Glomerular visceral epithelial cell (primary cell): ENCODE measurements at regions not wholly inside any gene's neighbourhood (a gene's known extent, or its start where the extent isn't known, plus 50 kb on each side); places are given as distances from the start of the nearest gene placed in this dataset.

Experiments used
- DNase-seq: peaks from one replicate; pipeline ENCODE4 v3.0.0-alpha.2; 2016; ENCODE audit errors: extremely low spot score

- no peak for DNase-seq
Observed at GRCh38 chr5:96072138-96072790, 110.6 kb upstream of the ELL2 start.

DNA sequence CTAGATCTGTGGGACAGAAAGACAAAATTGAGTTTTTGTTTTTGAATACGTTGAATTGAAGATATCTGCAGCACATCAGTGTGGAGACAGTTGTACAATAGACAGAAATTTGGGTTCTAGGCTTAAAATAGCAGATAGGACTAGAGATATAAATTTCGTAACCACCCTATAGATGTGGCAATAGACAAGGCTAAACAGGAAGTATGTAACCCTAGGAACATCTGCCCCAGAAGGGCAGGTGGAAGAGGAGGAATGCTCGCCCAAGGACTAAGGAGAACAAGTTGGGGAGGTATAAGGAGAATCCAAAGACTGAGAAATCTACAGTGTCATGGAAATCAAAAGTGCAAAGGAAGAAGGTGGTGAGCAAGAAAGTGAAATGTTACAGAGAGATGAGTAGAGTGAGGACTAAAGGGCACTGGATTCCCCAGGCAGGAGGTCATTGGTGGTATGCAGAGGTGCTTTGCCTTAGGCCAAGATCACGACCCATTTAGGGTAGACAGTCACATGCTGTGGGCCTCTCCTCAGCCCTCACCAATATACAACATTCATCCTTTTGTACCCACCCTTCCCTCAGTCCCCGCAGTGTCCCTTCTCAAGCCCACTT is 109.1 kb upstream of the ELL2 start:
- DNase-seq = no peak

GRCh38 chr5:96067894-96068614 is 106.4 kb upstream of the ELL2 start:
- DNase-seq = peak; percentile 94

DNA sequence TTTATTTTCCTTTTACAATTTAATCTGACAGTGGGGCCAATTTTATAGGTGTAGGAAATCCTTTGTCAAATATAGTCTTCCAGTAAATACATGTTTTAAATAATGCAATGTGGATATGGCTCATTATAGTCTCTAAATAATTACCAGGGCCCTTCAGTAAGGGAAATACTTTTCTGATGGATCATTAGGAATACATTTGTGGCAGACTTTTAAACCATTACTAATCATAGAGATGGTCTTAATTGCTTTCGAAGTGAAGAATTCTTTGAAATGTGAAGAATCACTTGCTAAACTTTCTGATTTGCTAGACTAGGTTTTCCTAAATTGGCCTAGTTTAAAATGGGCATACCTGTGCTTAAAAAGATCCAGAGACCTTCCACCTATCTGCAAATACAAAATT is 105.6 kb upstream of the ELL2 start:
- DNase-seq = no peak

- no peak for DNase-seq
Observed at GRCh38 chr5:96066386-96066719, 104.7 kb upstream of the ELL2 start.

GRCh38 chr5:96065685-96066385 is 104.2 kb upstream of the ELL2 start:
- DNase-seq = no peak

- DNase-seq = no peak
Observed at GRCh38 chr5:96064877-96065276, 103.2 kb upstream of the ELL2 start.

GRCh38 chr5:96062836-96063235 is 101.2 kb upstream of the ELL2 start:
- DNase-seq = no peak

DNA sequence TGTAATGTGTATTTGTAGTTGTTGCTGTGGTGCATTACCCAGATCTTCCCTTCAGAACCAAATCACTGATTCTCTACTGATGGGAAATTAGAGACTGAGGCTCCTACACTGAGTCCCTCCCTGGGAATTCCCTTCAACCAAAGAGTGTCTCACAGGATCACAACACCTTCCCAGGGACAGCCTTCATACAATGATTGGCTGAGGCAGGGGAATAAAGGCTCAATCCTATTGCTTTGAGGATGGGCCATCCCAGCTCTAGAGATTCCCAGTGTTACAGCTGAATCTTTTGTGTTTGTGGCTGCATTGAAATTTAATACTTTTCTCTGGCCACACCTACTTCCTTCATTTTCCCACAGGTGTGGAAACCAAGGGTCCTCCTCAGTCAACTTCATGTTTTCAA is 96.4 kb upstream of the ELL2 start:
- DNase-seq = no peak

- no peak for DNase-seq
Observed at GRCh38 chr5:96054311-96055030, 92.8 kb upstream of the ELL2 start.

- DNase-seq = no peak
Observed at GRCh38 chr5:96053063-96053735, 91.5 kb upstream of the ELL2 start.

- DNase-seq = no peak
Observed at GRCh38 chr5:96052374-96052773, 90.7 kb upstream of the ELL2 start.

- no peak for DNase-seq
Observed at GRCh38 chr5:96051401-96051830, 89.8 kb upstream of the ELL2 start.

DNA sequence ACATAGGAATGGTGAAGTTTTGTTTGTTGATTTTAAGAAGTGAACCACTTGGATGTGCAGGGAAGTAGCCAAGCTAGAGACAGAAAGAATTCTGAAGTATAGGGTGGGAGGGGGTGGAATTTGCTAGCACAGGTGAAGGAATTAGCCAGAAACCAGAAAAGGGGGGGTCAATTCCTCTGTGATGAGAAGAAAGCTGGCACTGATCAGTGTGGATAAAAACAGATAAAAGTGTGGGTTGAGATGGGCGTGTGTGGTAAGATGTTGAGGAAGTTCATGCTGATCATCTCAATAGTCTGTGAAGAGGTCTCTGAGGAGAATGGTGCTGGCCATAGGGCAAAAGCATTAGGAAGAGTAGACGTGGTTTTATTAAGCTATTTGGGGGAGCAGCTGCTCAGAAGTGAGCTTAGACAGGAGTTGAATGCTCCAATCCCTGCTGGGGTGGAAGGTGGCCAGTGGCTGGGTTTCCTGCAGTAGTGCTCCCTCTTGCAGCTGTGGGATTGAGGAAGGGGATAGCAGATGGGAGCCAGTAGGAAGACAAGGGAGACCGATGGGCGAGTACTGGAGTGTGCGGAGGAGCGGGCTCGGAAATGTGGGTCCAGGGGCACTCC is 88.7 kb upstream of the ELL2 start:
- no peak for DNase-seq

- DNase-seq = peak; percentile 68
Observed at GRCh38 chr5:96049398-96050272, 88.0 kb upstream of the ELL2 start.

- no peak for DNase-seq
Observed at GRCh38 chr5:96048763-96049162, 87.1 kb upstream of the ELL2 start.

DNA sequence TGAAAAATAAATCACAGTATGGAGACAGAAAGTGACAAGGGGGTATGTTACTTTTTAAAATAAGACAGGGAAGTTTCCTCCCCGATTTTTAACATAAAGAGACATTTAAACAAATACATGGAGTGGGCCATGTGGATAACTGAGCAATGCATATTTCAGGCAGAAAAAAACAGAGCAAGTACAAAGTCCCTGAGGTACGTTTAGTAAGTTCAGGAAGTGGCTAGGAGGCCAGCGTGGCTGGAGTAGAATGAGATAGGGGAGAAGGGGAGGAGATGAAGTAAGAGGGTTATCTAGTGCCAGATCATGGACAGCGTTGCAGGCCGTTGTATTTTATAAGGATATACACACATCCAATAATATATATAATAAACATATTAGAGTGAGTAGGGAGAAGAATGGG is 84.2 kb upstream of the ELL2 start:
- DNase-seq = no peak

DNA sequence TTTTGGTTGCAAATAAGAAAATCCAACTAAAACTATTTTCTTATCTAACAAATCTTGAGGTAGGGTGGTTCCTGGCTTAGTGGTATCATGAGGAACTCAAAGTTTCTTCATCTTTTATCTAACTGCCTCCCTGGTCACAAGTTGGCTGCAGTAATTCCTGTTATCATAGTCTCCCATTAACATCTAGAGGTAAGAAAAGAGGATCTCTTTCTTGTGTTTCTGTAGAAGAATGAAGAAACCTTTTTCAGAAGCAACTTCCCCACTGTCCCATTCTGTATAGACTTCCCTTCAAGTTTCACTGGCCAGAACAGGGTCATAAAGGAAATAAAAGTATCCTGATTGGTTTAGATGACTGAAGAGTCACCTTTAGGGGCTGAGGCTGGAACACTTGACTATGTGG is 81.8 kb upstream of the ELL2 start:
- no peak for DNase-seq

GRCh38 chr5:96037128-96037527 is 75.5 kb upstream of the ELL2 start:
- DNase-seq = no peak

DNA sequence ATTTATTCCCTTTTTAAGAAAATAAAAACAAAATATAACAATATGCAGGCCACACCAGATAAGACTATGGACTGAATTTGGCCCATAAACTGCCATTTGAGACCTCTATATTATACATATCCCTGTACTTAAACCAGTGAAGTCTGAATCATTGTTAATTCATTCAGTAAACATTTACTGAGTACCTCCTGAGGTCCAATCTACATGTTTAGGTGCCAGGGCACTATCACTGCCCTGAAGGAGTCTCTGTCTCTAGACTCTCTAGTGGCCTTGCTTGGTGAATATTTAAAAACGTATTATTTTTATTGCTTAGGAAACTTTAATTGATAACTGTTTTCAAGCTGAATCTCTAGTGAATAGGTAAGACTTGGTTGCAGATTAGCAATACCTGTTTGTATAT is 74.7 kb upstream of the ELL2 start:
- no peak for DNase-seq
